ENCODE measurements at regions not wholly inside any gene's neighbourhood (a gene's known extent, or its start where the extent isn't known, plus 50 kb on each side); places are given as distances from the start of the nearest gene placed in this dataset.
"Not testable (repeated sequence)": the region's sequence is repeated elsewhere in the genome, so short reads cannot be mapped to it uniquely, and the experiment has no call there.

DNA sequence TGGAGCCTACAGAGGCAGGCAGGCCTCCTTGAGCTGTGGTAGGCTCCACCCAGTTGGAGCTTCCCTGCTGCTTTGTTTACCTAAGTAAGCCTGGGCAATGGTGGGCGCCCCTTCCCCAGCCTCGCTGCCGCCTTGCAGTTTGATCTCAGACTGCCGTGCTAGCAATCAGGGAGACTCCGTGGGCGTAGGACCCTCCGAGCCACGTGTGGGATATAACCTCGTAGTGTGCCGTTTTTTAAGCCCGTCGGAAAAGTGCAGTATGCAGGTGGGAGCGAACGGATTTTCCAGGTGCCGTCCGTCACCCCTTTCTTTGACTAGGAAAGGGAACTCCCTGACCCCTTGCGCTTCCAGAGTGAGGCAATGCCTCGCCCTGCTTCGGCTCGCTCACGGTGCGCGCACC is 176.9 kb downstream of the TTC6 start:
- not testable (repeated sequence) for TF ChIP-seq CTCF (IDR thresholded peaks at IDR 0.05); USF1 (CRISPR knock-in tag; IDR thresholded peaks at IDR 0.05); JUN (CRISPR knock-in tag; IDR thresholded peaks at IDR 0.05); FOXJ3 (CRISPR knock-in tag; IDR thresholded peaks at IDR 0.05; ENCODE audit: borderline replicate concordance); ESRRA (CRISPR knock-in tag; IDR thresholded peaks at IDR 0.05; ENCODE audit: borderline replicate concordance); NFYB (CRISPR knock-in tag; conservative IDR thresholded peaks at IDR 0.05; ENCODE audit: low read depth); FOXP4 (CRISPR knock-in tag; IDR thresholded peaks at IDR 0.05); CREM (CRISPR knock-in tag; IDR thresholded peaks at IDR 0.05)
- TF ChIP-seq, protein P1, sequence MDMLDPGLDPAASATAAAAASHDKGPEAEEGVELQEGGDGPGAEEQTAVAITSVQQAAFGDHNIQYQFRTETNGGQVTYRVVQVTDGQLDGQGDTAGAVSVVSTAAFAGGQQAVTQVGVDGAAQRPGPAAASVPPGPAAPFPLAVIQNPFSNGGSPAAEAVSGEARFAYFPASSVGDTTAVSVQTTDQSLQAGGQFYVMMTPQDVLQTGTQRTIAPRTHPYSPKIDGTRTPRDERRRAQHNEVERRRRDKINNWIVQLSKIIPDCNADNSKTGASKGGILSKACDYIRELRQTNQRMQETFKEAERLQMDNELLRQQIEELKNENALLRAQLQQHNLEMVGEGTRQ (CRISPR knock-in tag; IDR thresholded peaks at IDR 0.05), result not testable (repeated sequence)
- TF ChIP-seq, protein P2, sequence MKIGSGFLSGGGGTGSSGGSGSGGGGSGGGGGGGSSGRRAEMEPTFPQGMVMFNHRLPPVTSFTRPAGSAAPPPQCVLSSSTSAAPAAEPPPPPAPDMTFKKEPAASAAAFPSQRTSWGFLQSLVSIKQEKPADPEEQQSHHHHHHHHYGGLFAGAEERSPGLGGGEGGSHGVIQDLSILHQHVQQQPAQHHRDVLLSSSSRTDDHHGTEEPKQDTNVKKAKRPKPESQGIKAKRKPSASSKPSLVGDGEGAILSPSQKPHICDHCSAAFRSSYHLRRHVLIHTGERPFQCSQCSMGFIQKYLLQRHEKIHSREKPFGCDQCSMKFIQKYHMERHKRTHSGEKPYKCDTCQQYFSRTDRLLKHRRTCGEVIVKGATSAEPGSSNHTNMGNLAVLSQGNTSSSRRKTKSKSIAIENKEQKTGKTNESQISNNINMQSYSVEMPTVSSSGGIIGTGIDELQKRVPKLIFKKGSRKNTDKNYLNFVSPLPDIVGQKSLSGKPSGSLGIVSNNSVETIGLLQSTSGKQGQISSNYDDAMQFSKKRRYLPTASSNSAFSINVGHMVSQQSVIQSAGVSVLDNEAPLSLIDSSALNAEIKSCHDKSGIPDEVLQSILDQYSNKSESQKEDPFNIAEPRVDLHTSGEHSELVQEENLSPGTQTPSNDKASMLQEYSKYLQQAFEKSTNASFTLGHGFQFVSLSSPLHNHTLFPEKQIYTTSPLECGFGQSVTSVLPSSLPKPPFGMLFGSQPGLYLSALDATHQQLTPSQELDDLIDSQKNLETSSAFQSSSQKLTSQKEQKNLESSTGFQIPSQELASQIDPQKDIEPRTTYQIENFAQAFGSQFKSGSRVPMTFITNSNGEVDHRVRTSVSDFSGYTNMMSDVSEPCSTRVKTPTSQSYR (CRISPR knock-in tag; IDR thresholded peaks at IDR 0.05), result not testable (repeated sequence)

Data from WTC11 (cell line).